HG02798 (cell line): ENCODE measurements at regions not wholly inside any gene's neighbourhood (a gene's known extent, or its start where the extent isn't known, plus 50 kb on each side); places are given as distances from the start of the nearest gene placed in this dataset.

Experiments used
- ATAC-seq: cut with Tn5 transposase; IDR thresholded peaks from one replicate; pipeline ENCODE4 v1.9.1; 2021; ENCODE audit warnings: mild to moderate bottlenecking; ENCODE audit not compliant: unreplicated experiment, poor library complexity

GRCh38 chr20:10724449-10725173 is 50.8 kb upstream of the JAG1 start:
- no peak for ATAC-seq

DNA sequence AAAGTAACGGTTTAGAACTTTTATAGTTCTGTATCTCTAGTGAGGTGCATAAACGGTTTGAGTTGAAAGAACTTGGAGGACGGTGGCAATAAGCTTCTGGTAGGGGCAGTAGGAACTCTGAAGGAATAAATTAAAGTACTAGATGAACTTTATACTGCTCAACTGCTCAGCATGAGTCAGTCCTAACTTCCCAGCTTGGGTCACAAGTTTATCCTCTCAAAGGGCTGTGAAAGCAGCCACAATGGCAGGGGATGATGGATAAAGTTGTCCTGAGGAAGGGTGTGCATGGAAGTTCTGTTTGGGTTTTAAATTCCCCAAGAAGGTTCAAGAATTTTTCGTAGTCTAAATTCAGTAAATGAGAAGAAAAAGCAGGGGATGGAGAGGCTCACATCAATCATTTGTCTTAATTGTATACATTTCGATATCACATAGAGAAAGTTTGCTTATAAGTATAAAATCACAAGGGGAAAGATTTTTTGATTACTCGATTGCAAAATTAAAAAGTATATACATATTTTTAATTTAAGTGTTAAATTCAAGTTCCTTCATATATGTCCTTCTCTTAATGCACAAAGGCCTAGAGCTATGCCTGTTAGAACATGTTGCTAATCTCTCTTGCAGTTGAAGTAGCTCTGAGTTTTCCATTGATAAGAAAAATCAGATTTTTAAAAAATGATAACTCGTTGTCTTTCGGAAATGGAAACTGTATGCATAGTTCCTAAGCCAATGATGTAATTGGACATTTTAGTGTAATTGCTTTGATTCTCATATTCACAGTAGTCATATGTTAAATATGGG is 55.3 kb upstream of the JAG1 start:
- no peak for ATAC-seq

- no peak for ATAC-seq
These were observed 56.0 kb upstream of the JAG1 start for GRCh38 chr20:10729785-10730184.

GRCh38 chr20:10730629-10731183 is 56.9 kb upstream of the JAG1 start:
- no peak for ATAC-seq

DNA sequence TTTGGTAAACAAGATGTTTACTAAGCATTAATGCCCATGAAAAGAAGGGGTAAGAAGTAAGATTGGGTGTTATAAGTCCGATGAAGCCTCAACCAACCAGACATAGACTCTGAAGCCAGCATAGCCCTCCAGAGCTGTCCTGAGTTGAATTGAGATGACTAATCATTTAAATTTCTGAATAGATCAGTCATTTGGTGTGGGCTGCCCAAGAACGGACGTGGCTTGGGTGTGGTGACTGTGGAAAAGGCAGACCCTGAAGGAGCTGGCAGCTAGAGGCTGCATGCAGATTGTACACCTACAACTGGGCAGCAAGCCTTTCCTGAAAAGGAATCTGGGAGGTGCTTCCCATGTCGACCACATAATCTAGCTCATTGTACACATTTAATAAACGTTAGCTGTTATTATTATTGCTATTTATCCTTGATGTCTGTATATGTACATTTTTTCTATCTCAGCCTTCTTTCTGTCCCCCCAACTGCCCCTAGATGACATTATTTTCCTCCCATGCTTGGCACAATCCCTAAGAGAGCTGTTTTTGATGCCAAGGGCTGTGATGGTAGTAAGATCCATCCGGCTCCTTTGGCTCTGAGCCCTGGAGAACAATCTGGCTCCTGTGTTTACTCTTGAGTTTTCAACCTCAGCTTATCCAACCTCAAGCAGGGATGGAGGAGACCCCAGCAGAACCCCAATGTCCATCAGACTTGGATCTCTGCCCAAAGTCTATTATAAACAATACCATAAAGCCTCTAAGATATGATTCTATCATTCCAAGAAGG is 57.6 kb upstream of the JAG1 start:
- ATAC-seq, result no peak

- no peak for ATAC-seq
These were observed 59.3 kb upstream of the JAG1 start for GRCh38 chr20:10733122-10733521.

- ATAC-seq, result no peak
These were observed 61.6 kb upstream of the JAG1 start for GRCh38 chr20:10735195-10735949.

DNA sequence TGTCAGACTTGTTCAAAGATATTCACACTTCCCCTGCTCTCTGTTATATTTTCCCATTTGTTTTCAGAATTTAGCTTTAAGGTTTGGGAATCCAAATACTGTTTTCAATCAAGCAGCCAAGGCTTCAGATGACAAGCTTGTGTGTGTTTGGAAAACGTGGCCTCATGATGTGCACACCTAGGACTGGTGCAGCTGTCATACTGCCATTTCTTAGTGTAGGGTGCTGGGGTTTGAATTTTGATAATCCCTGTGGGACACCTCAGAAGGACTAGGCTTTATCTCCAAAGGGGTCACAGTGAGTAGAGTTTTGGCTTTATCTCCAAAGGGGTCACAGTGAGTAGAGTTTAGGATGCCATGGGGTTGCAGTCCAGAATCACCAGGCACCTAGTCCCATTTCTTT is 65.3 kb upstream of the JAG1 start:
- no peak for ATAC-seq

DNA sequence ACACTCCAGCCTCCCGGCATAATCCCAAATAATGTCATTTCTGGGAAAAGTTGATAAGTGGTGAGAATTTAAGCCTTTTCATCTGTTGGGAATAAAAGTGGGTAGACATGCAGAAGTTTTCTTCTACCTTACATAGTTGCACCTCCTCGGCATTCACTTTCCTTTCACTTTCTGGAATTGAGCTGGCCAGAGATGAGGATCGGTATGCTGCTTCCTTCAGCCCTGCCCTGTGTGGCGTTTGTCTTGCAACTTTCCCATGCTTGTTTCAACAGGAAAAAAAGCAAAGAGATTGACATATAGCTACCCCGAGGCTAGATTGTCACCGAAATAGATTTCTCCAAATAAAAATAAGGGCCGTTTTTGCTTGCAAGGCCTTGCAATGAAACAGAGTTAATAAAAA is 65.8 kb upstream of the JAG1 start:
- no peak for ATAC-seq

- ATAC-seq, result no peak
These were observed 67.3 kb upstream of the JAG1 start for GRCh38 chr20:10741060-10741459.

GRCh38 chr20:10745790-10746189 is 72.0 kb upstream of the JAG1 start:
- ATAC-seq, result no peak

DNA sequence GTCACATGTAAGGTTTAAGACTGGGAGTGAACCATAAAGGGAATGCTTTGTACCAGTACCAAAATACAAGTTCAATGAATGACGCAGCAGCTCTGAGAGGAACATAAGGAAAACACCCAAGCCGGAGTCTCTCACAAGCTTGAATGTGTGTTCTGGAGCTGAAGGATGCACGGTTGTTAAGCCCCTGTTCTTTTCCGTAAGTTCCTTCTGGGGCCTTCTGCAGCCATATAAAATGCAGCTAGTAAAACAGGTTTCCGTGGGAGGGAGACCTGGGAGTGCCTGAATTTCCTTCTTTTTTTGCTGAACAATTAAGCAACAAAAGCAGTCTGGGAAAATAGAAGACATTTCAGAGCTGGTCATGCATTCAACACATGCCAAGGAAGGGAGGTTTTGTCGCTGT is 73.2 kb upstream of the JAG1 start:
- no peak for ATAC-seq

GRCh38 chr20:10749084-10749483 is 75.3 kb upstream of the JAG1 start:
- no peak for ATAC-seq

DNA sequence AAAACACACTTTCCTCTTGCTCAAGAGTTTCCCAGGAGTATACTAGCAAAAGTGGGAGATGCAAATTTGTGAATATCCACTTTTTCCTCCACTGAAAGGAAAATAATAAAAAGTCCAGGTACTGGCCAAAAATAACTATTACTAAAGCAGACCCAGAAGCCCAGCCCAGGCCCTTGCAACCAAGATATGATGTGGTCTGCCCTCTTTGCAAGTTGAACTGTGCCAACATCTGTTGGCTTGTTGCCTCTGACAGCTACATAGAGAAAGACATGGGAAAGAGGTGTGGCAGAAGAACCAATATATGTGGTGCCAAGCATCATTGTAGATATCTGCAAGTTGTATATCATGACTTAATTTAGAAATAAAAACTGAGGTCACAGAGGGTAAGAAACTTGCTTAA is 78.4 kb upstream of the JAG1 start:
- ATAC-seq, result no peak

GRCh38 chr20:10754824-10755223 is 81.0 kb upstream of the JAG1 start:
- no peak for ATAC-seq

- no peak for ATAC-seq
These were observed 84.6 kb upstream of the JAG1 start for GRCh38 chr20:10758446-10758845.

DNA sequence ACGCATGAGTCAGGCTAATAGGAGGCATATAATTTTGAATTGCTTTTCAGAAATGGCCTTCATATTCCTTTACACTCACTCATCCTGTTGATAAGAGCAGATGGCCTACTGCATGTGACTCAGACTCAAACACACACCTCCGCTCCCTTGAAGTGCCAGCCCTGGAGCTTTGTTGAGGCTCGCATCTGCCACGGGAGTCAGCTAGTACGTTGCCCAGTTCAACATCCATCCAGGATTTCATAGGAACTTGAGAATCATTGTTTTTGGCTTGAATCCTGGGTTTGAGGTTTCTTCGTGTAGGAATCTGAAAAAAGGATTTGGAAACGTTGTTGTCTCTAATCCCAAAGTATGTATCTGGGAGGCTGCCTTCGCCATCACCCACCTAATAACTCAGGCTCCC is 87.4 kb upstream of the JAG1 start:
- ATAC-seq, result no peak

- ATAC-seq, result no peak
These were observed 88.0 kb upstream of the JAG1 start for GRCh38 chr20:10761786-10762185.

DNA sequence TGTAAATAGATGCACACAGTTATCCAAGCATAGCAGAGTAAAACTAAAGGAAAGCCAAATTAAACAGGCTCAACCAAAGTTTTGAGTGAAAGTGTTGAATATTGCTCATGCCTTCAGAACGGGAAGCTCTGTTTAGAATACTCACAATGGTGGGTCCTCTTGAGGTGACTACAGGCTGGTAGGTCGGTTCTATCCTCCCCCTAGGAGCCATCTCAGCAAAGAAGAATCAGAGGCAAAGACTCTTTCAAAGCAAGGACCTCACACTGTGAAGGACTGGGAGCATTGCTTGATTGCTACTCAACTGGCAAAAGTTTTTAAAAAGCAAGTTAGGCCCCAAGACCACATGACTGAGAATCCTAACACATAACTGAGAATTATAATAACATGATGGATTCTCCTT is 88.4 kb upstream of the JAG1 start:
- ATAC-seq, result no peak

GRCh38 chr20:10763112-10763511 is 89.3 kb upstream of the JAG1 start:
- ATAC-seq, result no peak
